ENCODE measurements at regions not wholly inside any gene's neighbourhood (a gene's known extent, or its start where the extent isn't known, plus 50 kb on each side); places are given as distances from the start of the nearest gene placed in this dataset.
"Not testable (repeated sequence)": the region's sequence is repeated elsewhere in the genome, so short reads cannot be mapped to it uniquely, and the experiment has no call there.

GRCh38 chr6:120328521-120328920 is 979.0 kb upstream of the MAN1A1 start:
- no peak for DNase-seq

DNA sequence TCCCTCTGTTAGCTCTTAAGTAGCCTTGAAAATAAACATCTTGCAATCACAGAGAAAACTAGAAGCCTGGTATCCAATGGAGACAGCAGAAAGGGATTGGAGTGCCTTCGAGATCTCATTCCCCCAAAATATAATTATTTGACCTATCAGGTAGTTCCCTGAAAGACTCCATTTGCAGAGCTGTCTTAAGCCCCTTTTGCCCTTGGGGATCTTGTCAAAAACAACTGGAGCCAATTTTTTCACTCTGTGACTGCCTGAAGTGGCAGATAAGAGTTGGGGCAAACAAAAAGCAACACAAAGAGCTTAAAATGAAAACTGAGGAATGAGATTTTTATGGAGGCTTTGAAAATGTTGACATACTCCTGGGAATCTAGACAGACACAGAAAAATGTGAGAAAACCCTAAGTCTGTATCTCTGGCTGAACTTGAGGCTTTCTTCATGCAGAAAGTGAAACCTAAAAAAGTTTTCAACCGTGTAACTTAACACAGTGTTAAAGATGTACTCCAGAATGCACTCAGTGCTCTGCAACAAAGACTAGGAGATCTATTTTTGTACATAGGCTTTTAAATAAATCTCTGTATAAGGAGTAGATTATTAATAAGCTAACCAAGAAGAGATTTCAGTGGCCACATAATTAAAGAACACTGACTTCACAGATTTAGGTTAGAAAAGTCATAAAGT is 971.1 kb upstream of the MAN1A1 start:
- no peak for DNase-seq

- DNase-seq, result no peak
Measured at GRCh38 chr6:120304223-120304622, 954.7 kb upstream of the MAN1A1 start.

DNA sequence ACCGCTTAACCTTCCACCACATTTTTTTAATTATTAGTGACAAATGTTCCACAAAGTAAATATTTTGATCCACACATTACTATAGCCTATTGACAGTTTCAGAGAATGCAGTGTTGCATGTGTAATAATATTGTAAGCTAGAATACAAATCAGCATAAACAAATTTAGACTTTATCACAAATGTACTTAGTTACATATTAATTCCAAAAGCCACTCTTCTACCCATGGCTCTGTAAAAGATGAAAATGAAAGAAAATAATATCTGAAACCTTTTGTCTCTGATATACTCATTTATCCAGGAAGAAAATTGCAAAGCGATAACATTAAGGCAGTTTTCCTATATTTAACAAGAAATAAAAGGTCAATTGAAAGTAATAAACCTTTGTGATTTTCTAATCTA is 954.0 kb upstream of the MAN1A1 start:
- no peak for DNase-seq

- no peak for DNase-seq
Measured at GRCh38 chr6:120302041-120302440, 952.5 kb upstream of the MAN1A1 start.

DNA sequence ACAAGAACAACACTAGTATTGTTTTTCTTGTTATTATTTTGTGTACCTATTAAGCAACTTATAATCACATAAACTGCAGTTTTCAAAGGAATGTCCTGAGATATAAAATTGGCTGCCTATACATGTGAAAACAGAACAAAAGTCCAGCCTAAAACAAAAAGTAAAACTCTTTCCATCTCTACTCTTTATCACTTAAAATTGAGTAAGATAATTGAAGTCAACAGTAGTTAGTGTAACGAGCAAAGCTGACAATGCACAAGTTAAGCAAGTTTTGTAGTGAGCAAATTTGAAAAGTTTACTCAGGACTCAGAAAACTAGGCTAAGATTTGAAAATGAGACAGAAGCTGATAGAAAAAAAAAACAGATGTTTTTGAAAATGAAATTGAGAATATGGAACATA is 941.4 kb upstream of the MAN1A1 start:
- DNase-seq, result no peak

GRCh38 chr6:120282005-120282404 is 932.4 kb upstream of the MAN1A1 start:
- no peak for DNase-seq

- DNase-seq, result no peak
Measured at GRCh38 chr6:120279466-120280167, 930.1 kb upstream of the MAN1A1 start.

DNA sequence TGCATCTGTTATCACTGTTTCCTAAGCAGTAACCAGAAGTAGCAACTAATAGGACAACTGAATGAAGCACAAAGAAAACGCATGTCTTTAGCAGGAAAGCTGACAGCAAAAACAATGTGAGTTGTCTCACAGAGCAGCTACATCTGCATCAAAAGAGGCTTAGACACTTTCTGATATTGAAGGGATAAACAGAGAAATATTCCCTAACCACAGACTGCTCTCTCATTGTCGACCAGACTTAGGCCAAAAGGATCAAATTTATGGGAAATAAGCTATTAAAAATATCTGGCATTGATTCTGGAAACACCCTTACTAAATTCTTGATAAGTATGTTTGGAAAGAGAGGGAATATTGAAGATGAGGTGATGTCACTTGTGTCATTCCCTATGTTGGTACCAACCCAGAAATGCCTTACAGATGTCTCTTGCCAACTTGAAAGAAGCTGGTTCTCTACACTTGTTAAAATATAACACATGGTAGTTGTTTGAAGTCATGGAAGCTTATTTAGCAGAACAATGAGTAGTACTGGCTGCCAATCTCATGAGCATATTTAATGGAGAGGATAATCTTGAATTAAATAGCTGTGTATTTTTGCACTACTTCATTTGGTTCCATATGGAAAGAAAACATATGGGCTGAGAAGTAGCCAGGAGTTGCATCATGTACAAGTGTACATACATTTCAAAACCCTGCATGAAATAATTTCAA is 929.3 kb upstream of the MAN1A1 start:
- DNase-seq, result no peak

DNA sequence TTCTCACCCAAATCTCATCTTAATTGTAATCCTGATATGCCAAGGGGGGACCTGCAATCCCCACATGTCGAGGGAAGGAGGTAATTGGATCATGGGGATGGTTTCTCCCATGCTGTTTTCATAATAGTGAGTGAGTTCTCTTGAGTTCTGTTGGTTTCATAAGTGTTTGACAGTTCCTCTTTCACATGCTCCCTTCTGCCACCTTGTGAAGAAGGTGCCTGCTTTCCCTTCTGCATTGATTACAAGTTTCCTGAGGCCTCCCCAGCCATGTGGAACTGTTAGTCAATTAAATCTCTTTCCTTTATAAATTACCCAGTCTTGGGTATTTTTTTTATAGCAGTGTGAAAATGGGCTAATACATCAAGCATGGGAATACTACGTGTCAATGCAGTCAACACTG is 925.0 kb upstream of the MAN1A1 start:
- DNase-seq, result no peak

DNA sequence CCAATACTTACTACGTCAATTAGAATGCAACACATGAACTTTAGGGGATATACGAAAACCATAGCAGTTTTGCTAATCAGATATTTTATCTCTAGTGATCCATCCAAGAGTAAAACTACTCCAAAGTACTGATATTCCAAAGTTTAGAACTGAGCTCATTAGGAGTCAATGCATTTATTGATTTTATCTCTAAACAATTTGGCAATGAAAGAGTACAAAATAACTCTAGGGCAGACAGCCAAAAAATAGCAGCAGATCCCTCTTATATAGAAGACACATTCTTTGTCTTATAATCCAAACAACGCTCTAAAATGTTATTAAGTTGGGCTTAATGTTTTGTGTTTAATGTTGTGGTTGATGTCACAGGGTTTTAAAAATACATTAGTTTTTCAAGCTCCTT is 923.9 kb upstream of the MAN1A1 start:
- no peak for DNase-seq

DNA sequence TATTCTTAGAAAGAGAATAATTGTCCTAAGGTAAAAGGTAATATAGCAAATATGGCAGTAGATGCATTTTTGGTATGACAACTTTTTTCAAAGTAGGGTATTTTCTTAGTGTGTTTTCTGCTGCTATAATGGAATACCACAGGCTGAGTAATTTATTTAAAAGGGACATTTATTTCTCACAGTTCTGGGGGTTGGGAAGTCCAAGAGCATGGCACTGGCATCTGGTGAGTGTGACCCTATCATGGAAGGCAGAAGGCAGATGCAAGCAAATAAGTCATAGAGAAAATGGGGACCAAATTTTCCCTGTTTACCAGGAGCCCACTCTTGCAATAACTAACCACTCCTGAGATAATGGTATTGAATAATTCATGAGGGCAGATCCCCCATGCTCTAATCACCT is 922.5 kb upstream of the MAN1A1 start:
- no peak for DNase-seq

DNA sequence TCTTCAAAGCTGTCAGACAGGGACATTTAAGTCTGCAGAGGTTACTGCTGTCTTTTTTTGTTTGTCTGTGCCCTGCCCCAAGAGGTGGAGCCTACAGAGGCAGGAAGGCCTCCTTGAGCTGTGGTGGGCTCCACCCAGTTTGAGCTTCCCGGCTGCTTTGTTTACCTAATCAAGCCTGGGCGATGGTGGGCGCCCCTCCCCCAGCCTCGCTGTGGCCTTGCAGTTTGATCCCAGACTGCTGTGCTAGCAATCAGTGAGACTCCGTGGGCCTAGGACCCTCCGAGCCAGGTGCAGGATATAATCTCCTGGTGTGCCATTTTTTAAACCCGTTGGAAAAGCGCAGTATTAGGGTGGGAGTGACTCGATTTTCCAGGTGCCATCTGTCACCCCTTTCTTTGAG is 918.7 kb upstream of the MAN1A1 start:
- not testable (repeated sequence) for DNase-seq

DNA sequence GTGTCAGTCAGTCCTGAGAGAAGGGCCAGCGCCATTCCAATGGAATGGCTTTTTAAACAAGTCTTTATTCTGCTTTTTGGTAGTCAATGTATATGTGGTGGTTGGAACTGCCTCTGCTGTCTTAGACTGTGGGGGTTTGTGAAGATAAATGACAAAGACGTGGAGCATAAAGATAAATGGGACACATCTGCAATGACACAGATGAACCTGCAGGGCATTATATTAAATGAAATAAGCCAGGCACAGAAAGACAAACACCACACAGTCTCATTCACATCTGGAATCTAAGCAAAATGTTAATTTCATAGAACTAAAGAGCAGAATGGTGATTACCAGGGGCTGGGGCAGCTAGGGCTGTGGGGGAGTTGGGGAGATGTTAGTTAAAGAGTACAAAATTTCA is 912.8 kb upstream of the MAN1A1 start:
- no peak for DNase-seq

DNA sequence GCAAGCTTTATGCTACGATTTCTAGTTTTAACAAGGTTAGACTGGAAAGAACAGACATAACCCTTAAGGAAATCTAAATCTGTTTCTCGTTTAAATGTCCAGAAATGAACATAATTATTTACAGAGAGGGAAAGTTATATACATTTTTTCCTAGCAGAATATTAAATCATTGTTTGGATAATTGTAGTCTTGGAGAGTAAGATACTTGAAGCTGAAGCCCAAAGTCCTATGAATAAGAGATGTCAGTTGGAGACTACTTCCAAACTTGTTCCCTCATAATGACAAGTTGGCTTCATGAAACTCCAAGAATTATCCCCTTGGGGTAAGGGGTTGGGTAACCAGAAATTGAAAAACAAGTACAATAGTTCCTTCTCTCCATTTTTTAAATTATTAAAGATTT is 911.1 kb upstream of the MAN1A1 start:
- DNase-seq, result no peak

- DNase-seq, result no peak
Measured at GRCh38 chr6:120254651-120255050, 905.1 kb upstream of the MAN1A1 start.

DNA sequence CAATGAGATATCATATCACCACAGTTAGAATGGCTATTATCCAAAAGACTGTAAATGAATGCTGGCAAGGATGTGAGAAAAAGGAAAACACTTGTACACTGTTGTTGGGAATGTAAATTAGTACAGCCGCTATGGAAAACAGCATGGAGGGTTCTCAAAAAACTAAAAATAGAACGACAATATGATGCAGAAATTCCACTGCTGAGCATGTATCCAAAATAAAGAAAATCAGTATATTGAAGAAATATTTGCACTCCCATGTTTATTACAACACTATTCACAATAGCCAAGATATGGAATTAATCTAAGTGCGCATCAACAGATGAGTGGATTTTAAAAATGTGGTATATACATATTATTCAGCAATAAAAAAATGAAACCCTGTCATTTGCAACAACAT is 898.9 kb upstream of the MAN1A1 start:
- DNase-seq, result no peak

DNA sequence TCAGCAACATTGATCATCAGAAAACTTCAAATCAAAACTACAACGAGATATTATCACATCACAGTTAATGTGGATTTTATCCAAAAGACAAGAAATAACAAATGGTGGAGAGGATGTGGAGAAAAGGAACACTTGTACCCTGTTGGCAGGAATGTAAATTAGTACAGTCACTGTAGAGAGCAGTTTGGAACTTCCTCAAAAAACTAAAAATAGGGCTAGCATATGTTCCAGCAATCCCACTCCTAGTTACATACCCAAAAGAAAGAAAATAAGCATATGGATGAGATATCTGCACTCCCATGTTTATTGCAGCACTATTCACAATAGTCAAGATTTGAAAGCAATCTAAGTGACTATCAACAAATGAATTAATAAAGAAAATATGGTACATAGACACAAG is 887.7 kb upstream of the MAN1A1 start:
- no peak for DNase-seq

- no peak for DNase-seq
Measured at GRCh38 chr6:120230008-120230407, 880.4 kb upstream of the MAN1A1 start.

GRCh38 chr6:120228297-120228696 is 878.7 kb upstream of the MAN1A1 start:
- no peak for DNase-seq

DNA sequence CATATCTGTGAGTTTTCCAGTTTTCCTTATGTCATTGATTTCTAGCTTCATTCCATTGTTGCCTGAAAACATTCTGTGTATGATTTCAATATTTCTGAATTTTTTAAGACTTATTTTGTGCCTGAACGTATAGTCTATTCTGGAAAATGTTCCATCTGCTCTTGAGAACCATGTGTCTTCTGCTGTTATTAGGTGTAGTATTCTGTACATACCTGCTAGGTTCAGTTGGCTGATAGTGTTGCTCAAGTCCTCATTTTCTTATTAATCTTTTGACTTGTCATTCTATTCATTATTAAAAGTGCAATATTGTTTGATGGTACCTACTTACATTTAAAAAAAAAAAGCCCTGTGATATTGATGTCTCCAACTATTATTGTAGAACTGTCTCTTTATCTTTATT is 869.8 kb upstream of the MAN1A1 start:
- DNase-seq, result no peak

DNA sequence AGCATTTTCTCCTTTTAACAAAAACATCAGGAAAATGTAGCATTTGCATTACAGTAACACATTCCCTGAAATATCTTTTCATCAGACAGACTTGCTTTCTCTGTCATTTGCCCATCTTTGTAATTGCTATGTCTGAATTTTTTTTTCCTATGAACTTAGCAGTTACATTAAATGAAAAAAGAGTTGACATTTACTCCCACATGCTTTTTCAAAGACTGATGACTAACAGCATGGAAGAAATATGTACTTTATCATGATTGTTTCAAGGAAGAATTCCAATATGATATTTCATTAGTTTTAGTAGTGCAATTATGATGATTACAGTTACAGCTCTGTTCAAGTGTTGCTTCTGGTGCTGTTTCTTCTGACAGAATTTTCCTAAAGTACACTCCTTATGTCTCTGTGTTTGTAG is 864.5 kb upstream of the MAN1A1 start:
- no peak for DNase-seq

DNA sequence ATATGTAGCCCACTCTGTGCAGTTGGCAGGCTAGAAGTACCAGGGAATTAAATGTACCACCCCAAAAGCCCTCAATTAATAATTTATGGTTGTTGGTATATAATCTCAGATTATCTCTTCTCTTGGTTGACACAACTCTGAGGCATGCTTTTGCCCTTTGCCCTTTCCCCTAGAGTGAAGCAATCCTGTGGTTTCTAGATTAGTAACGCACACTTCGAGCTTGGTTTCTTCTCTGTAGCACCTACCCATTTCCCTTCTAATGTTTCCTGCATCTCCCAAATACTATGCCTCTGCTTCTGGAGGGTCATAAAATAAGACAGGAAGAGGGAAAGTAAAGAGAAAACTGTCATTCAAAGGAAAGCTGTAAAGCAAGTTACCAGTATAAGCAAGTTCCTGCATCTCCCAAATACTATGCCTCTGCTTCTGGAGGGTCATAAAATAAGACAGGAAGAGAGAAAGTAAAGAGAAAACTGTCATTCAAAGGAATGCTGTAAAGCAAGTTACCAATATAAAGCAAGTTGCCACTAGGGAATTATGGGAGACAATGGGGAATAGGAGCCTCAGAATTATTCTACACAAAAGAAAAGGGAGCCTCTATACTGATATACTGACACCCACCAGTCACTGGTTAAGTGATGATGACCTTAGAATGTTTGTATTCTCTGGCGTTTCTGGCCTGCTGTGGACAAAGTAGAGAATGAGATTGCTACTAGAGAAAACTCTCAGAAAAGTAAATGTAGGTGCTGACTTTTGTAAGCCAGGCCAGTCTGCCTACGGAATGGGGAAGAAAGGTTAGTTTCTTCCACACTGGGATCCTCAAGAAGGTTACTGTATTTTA is 862.6 kb upstream of the MAN1A1 start:
- no peak for DNase-seq
